GM23338 (cell line): ENCODE measurements at regions not wholly inside any gene's neighbourhood (a gene's known extent, or its start where the extent isn't known, plus 50 kb on each side); places are given as distances from the start of the nearest gene placed in this dataset.
"Not testable (repeated sequence)": the region's sequence is repeated elsewhere in the genome, so short reads cannot be mapped to it uniquely, and the experiment has no call there.

Experiments used
- ATAC-seq: fragments of 200-7000 bp; cut with Tn5 transposase; 3 replicates; pipeline ENCODE4 v1.9.1; 2020
- DNase-seq: peaks from one replicate; pipeline ENCODE4 v3.0.0-alpha.2; 2015; ENCODE audit warnings: low spot score
- H2AFZ ChIP-seq: fragments of 200-600 bp; sonication (generic); 2 replicates; pipeline ENCODE4 v1.8.0; 2016; ENCODE audit warnings: antibody characterized with exemption, mild to moderate bottlenecking, moderate library complexity
- H3F3A ChIP-seq: fragments of 200-600 bp; sonication (generic); replicated peaks from 2 replicates; pipeline ENCODE4 v1.8.0; 2017; ENCODE audit warnings: antibody characterized with exemption, mixed run types, low read depth
- H3K27ac ChIP-seq: fragments of 200-600 bp; sonication (generic); 2 replicates; pipeline ENCODE4 v1.6.1; 2016; ENCODE audit warnings: low read depth
- H3K27me3 ChIP-seq: fragments of 200-600 bp; sonication (generic); 2 replicates; pipeline ENCODE4 v1.8.0; 2016; ENCODE audit warnings: mild to moderate bottlenecking, mixed run types, moderate library complexity; ENCODE audit not compliant: insufficient read depth
- H3K36me3 ChIP-seq: fragments of 200-600 bp; sonication (generic); 2 replicates; pipeline ENCODE4 v1.8.0; 2016; ENCODE audit warnings: mild to moderate bottlenecking; ENCODE audit not compliant: insufficient read depth
- H3K4me1 ChIP-seq: fragments of 200-600 bp; sonication (generic); 2 replicates; pipeline ENCODE4 v1.8.0; 2016; ENCODE audit warnings: mild to moderate bottlenecking, moderate library complexity; ENCODE audit not compliant: insufficient read depth
- H3K4me2 ChIP-seq: fragments of 200-600 bp; sonication (generic); 2 replicates; pipeline ENCODE4 v1.7.1; 2017; ENCODE audit warnings: mixed run types
- H3K4me3 ChIP-seq: fragments of 200-600 bp; sonication (generic); 2 replicates; pipeline ENCODE4 v1.6.1; 2016; ENCODE audit warnings: mixed run types
- H3K79me2 ChIP-seq: fragments of 200-600 bp; sonication (generic); replicated peaks from 2 replicates; pipeline ENCODE4 v1.8.0; 2017; ENCODE audit warnings: mild to moderate bottlenecking; ENCODE audit not compliant: insufficient read depth
- H3K9me2 ChIP-seq: fragments of 200-600 bp; sonication (generic); 2 replicates; pipeline ENCODE4 v1.8.0; 2017; ENCODE audit not compliant: insufficient read depth
- H4K20me1 ChIP-seq: fragments of 200-600 bp; sonication (generic); replicated peaks from 2 replicates; pipeline ENCODE4 v1.8.0; 2017; ENCODE audit warnings: mild to moderate bottlenecking; ENCODE audit not compliant: insufficient read depth
- H3K27ac Mint-ChIP-seq: 2 replicates; pipeline ENCODE4 v1.8.0; 2020; ENCODE audit warnings: inconsistent platforms, mild to moderate bottlenecking, moderate library complexity, mixed read lengths
- H3K27me3 Mint-ChIP-seq: 3 replicates; pipeline ENCODE4 v1.8.0; 2022; ENCODE audit warnings: low read depth, mild to moderate bottlenecking, moderate library complexity, mixed read lengths, inconsistent platforms; ENCODE audit not compliant: insufficient read depth, poor library complexity
- H3K36me3 Mint-ChIP-seq: 3 replicates; pipeline ENCODE4 v1.8.0; 2021; ENCODE audit warnings: low read depth, mild to moderate bottlenecking, inconsistent platforms, moderate library complexity, mixed read lengths
- H3K4me1 Mint-ChIP-seq: 3 replicates; pipeline ENCODE4 v1.8.0; 2020; ENCODE audit warnings: mild to moderate bottlenecking, inconsistent platforms, mixed read lengths
- H3K4me3 Mint-ChIP-seq: 3 replicates; pipeline ENCODE4 v1.8.0; 2021; ENCODE audit warnings: moderate library complexity, mild to moderate bottlenecking, inconsistent platforms, mixed read lengths
- H3K9me3 Mint-ChIP-seq: 3 replicates; pipeline ENCODE4 v1.8.0; 2020; ENCODE audit warnings: moderate library complexity, mild to moderate bottlenecking, inconsistent platforms, mixed read lengths
- EZH2 ChIP-seq: fragments of 200-600 bp; sonication (generic); IDR thresholded peaks from one replicate; pipeline ENCODE4 v1.8.0; 2017; ENCODE audit warnings: antibody characterized with exemption, mild to moderate bottlenecking, low read depth; ENCODE audit not compliant: unreplicated experiment
- JUNB ChIP-seq: IDR thresholded peaks from one replicate; pipeline ENCODE4 v1.6.1; 2016; ENCODE audit warnings: antibody characterized with exemption; ENCODE audit not compliant: unreplicated experiment
- NANOG ChIP-seq: IDR thresholded peaks from 2 replicates; pipeline ENCODE4 v1.6.1; 2016; ENCODE audit warnings: antibody characterized with exemption, borderline replicate concordance
- POLR2AphosphoS5 ChIP-seq: IDR thresholded peaks from 2 replicates; pipeline ENCODE4 v1.6.1; 2016; ENCODE audit warnings: antibody characterized with exemption, low read depth
- STAT1 ChIP-seq: IDR thresholded peaks from one replicate; pipeline ENCODE4 v1.6.1; 2016; ENCODE audit warnings: antibody characterized with exemption; ENCODE audit not compliant: unreplicated experiment
- ZNF114 ChIP-seq: fragments of 250-450 bp; sonication (Bioruptor Pico); IDR thresholded peaks from 2 replicates; pipeline ENCODE4 v1.5.0; 2020; ENCODE audit warnings: mild to moderate bottlenecking, moderate library complexity
- ZNF331 ChIP-seq: fragments of 250-450 bp; sonication (Bioruptor Pico); IDR thresholded peaks from 2 replicates; pipeline ENCODE4 v1.5.0; 2020; ENCODE audit warnings: low read depth, mild to moderate bottlenecking, moderate library complexity
- TF ChIP-seq, protein P1 (sequence below): IDR thresholded peaks from one replicate; pipeline ENCODE4 v1.6.1; 2018; ENCODE audit warnings: antibody characterized with exemption; ENCODE audit not compliant: unreplicated experiment
- TF ChIP-seq, protein P2 (sequence below), 2 experiments: fragments of 200-600 bp in 1 of 2; sonication (generic) in 1 of 2; conservative IDR thresholded peaks; 2 replicates each; pipeline versions ENCODE4 v1.5.1 to v1.6.1; 2016 to 2017; ENCODE audit warnings: antibody characterized with exemption in 2 of 2, low read depth in 2 of 2, mild to moderate bottlenecking in 2 of 2, moderate library complexity in 1 of 2
- TF ChIP-seq, protein P3 (sequence below): IDR thresholded peaks from 2 replicates; pipeline ENCODE4 v1.6.1; 2016; ENCODE audit warnings: antibody characterized with exemption

DNA sequence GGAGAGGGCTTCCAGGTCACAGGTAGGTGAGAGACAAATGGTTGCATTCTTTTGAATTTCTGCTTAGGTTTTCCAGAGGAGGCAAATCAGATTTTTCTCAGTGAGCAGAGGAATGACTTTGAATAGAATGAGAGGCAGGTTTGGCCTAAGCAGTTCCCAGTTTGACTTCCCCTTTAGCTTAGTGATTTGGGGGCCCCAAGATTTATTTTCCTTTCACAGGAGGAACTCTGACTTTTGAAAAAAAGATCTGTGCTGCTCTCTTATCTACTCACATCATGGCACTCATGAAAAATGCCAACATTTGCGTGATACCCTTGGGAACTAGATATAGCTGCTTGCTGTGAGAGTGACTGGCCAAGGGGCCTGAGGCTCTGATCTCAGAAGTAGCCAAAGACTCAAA lies 58.0 kb upstream of the EVL start:
- Histone ChIP-seq H4K20me1 (0 out of 2 replicates have a peak, but pooled peaks cover 5% of the 10 kb centered on the region), H3F3A (no peaks in the 10 kb centered on the region), H3K4me1 (no peaks in the 10 kb centered on the region), H3K4me3 (no peak overlapping the region), H3K79me2 (peaks cover 4% of the 10 kb centered on the region; the same call in 1 of the 2 replicates), H3K36me3 (peaks cover 26% of the 10 kb centered on the region), H3K27ac (no peak overlapping the region), H2AFZ (no peak overlapping the region), H3K4me2 (no peak overlapping the region), H3K27me3 (no peaks in the 10 kb centered on the region), H3K9me2 (no peaks in the 10 kb centered on the region)
- Mint-ChIP-seq H3K27ac (no peak overlapping the region), H3K27me3 (no peaks in the 10 kb centered on the region), H3K36me3 (peaks cover 39% of the 10 kb centered on the region), H3K4me1 (no peaks in the 10 kb centered on the region), H3K9me3 (peaks cover 41% of the 10 kb centered on the region), H3K4me3 (no peak overlapping the region)
- ATAC-seq (no peak), DNase-seq (no peak)
- TF ChIP-seq STAT1 (no peak), NANOG (no peak), JUNB (no peak), POLR2AphosphoS5 (no peak)

DNA sequence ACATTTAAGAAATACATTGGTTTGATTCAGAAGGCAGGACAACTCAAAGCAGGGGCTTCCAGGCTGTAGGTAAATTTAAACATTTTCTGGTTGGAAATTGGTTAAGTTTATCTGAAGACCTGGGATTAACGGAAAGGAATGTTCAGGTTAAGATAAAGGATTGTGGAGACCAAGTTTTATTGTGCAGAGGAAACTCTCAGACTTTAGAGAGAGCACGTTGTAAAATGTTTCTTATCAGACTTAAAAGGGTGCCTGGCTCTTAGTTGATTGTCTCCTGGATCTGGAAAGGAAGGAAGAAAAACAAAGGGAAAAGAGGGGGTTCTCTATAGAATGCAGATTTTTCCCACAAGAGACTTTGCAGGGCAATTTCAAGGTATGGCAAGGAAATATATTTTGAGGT lies 55.4 kb upstream of the EVL start:
- H2AFZ ChIP-seq, H3K4me1 Mint-ChIP-seq, H3F3A ChIP-seq, H3K9me2 ChIP-seq, ATAC-seq, H3K4me1 ChIP-seq, H3K36me3 ChIP-seq, H3K4me3 ChIP-seq, H3K4me3 Mint-ChIP-seq, H3K27ac ChIP-seq, H3K27me3 ChIP-seq, H3K27ac Mint-ChIP-seq, H3K4me2 ChIP-seq, H3K27me3 Mint-ChIP-seq, DNase-seq: not testable (repeated sequence)
- H3K79me2 ChIP-seq, result peaks cover 13% of the 10 kb centered on the region; the same call in 1 of the 2 replicates
- Mint-ChIP-seq H3K36me3 (peaks cover 23% of the 10 kb centered on the region), H3K9me3 (peaks cover 18% of the 10 kb centered on the region)
- peaks cover 17% of the 10 kb centered on the region; the same call in 1 of the 2 replicates for H4K20me1 ChIP-seq

DNA sequence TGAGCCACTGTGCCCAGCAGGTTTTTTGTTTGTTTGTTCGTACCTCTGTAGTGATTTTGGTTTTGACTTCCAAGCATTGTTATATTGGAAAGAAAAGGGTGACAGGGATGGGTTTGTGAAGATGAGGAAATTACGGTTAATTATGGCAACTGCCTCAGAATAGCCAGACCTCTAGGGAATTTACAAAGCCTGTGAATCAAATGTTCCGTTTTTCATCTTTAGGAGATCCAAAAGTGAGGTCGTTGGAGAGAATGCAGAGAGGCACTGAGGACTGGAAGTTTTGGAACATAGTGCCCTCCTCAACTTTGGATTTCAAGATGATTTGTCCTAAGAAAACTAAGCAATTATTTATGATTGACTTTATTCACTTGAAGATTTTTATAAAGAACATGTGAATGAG lies 54.5 kb upstream of the EVL start:
- Histone ChIP-seq H3F3A (no peaks in the 10 kb centered on the region), H3K4me2 (no peak overlapping the region), H2AFZ (no peak overlapping the region), H3K36me3 (no peaks in the 10 kb centered on the region), H4K20me1 (peaks cover 17% of the 10 kb centered on the region; the same call in 1 of the 2 replicates), H3K27ac (no peak overlapping the region), H3K79me2 (peaks cover 21% of the 10 kb centered on the region), H3K9me2 (0 out of 2 replicates have a peak, but pooled peaks cover 2% of the 10 kb centered on the region), H3K27me3 (no peaks in the 10 kb centered on the region), H3K4me1 (no peaks in the 10 kb centered on the region), H3K4me3 (no peak overlapping the region)
- H3K9me3 Mint-ChIP-seq, result peaks cover 9% of the 10 kb centered on the region
- no peak overlapping the region for H3K4me3 Mint-ChIP-seq
- no peak for DNase-seq
- H3K36me3 Mint-ChIP-seq, result peaks cover 15% of the 10 kb centered on the region
- no peak for ATAC-seq
- H3K4me1 Mint-ChIP-seq, result no peaks in the 10 kb centered on the region
- no peak overlapping the region for H3K27ac Mint-ChIP-seq
- H3K27me3 Mint-ChIP-seq, result no peaks in the 10 kb centered on the region
- TF ChIP-seq, protein P1, sequence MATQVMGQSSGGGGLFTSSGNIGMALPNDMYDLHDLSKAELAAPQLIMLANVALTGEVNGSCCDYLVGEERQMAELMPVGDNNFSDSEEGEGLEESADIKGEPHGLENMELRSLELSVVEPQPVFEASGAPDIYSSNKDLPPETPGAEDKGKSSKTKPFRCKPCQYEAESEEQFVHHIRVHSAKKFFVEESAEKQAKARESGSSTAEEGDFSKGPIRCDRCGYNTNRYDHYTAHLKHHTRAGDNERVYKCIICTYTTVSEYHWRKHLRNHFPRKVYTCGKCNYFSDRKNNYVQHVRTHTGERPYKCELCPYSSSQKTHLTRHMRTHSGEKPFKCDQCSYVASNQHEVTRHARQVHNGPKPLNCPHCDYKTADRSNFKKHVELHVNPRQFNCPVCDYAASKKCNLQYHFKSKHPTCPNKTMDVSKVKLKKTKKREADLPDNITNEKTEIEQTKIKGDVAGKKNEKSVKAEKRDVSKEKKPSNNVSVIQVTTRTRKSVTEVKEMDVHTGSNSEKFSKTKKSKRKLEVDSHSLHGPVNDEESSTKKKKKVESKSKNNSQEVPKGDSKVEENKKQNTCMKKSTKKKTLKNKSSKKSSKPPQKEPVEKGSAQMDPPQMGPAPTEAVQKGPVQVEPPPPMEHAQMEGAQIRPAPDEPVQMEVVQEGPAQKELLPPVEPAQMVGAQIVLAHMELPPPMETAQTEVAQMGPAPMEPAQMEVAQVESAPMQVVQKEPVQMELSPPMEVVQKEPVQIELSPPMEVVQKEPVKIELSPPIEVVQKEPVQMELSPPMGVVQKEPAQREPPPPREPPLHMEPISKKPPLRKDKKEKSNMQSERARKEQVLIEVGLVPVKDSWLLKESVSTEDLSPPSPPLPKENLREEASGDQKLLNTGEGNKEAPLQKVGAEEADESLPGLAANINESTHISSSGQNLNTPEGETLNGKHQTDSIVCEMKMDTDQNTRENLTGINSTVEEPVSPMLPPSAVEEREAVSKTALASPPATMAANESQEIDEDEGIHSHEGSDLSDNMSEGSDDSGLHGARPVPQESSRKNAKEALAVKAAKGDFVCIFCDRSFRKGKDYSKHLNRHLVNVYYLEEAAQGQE, result no peak
- TF ChIP-seq ZNF114 (no peak), JUNB (no peak), NANOG (no peak), EZH2 (no peak), POLR2AphosphoS5 (no peak), ZNF331 (CRISPR knock-in tag) (no peak)
- TF ChIP-seq, protein P2, sequence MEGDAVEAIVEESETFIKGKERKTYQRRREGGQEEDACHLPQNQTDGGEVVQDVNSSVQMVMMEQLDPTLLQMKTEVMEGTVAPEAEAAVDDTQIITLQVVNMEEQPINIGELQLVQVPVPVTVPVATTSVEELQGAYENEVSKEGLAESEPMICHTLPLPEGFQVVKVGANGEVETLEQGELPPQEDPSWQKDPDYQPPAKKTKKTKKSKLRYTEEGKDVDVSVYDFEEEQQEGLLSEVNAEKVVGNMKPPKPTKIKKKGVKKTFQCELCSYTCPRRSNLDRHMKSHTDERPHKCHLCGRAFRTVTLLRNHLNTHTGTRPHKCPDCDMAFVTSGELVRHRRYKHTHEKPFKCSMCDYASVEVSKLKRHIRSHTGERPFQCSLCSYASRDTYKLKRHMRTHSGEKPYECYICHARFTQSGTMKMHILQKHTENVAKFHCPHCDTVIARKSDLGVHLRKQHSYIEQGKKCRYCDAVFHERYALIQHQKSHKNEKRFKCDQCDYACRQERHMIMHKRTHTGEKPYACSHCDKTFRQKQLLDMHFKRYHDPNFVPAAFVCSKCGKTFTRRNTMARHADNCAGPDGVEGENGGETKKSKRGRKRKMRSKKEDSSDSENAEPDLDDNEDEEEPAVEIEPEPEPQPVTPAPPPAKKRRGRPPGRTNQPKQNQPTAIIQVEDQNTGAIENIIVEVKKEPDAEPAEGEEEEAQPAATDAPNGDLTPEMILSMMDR (conservative IDR thresholded peaks at IDR 0.05; ENCODE audit: low read depth in 2 of 2), result no peak
- TF ChIP-seq, protein P3, sequence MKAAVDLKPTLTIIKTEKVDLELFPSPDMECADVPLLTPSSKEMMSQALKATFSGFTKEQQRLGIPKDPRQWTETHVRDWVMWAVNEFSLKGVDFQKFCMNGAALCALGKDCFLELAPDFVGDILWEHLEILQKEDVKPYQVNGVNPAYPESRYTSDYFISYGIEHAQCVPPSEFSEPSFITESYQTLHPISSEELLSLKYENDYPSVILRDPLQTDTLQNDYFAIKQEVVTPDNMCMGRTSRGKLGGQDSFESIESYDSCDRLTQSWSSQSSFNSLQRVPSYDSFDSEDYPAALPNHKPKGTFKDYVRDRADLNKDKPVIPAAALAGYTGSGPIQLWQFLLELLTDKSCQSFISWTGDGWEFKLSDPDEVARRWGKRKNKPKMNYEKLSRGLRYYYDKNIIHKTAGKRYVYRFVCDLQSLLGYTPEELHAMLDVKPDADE, result no peak
